Spleen (tissue), 7 donors: ENCODE measurements at regions not wholly inside any gene's neighbourhood (a gene's known extent, or its start where the extent isn't known, plus 50 kb on each side); places are given as distances from the start of the nearest gene placed in this dataset.

Experiments used
- POLR2AphosphoS5 ChIP-seq, 3 donors: sonication (generic); formaldehyde crosslinking; IDR thresholded peaks; one replicate each; pipeline ENCODE4 v1.5.1; 2017; ENCODE audit warnings: antibody characterized with exemption in 3 of 3
- TF ChIP-seq, protein P1 (sequence below), 11 experiments: fragments of 200-600 bp in 7 of 11; fragments of 450-650 bp in 4 of 11; sonication (generic) in 4 of 11; IDR thresholded peaks in 8 of 11; conservative IDR thresholded peaks in 3 of 11; 1 replicate in 7 of 11; 2 replicates in 4 of 11; pipeline versions ENCODE4 v1.4.0 to v1.8.0; 2016 to 2021; ENCODE audit warnings: antibody characterized with exemption in 11 of 11, inconsistent platforms in 4 of 11, mild to moderate bottlenecking in 1 of 11
- donor health status: DM: no; HTN: no; CAD: no; lungs with moderate emphysema.
- donor health status: DM: no; HTN: no; CAD: no.
- donor health status: DM: no; HTN: no; CAD: no.

DNA sequence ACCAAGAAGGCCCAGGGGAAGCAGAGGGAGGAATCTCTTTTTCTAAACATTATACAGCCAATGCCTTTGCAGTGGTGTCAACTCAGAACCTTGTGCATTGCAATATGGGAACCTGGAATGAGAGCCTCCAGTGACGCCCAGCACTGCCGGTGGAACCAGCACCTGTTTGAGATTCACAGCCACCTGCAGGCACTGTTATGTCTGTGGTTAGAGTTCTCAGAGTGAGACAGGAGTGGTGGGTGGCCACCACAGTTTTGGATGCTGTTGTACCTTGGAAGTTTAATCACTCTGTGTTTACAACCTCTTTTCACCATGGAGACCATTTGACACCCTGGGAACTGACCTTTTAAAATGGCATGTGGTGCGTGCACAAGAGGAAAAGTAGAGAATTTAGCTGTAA is 185.3 kb upstream of the KCNG1 start:
- no peak for TF ChIP-seq POLR2AphosphoS5 (IDR thresholded peaks at IDR 0.05)
- TF ChIP-seq, protein P1, sequence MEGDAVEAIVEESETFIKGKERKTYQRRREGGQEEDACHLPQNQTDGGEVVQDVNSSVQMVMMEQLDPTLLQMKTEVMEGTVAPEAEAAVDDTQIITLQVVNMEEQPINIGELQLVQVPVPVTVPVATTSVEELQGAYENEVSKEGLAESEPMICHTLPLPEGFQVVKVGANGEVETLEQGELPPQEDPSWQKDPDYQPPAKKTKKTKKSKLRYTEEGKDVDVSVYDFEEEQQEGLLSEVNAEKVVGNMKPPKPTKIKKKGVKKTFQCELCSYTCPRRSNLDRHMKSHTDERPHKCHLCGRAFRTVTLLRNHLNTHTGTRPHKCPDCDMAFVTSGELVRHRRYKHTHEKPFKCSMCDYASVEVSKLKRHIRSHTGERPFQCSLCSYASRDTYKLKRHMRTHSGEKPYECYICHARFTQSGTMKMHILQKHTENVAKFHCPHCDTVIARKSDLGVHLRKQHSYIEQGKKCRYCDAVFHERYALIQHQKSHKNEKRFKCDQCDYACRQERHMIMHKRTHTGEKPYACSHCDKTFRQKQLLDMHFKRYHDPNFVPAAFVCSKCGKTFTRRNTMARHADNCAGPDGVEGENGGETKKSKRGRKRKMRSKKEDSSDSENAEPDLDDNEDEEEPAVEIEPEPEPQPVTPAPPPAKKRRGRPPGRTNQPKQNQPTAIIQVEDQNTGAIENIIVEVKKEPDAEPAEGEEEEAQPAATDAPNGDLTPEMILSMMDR (IDR thresholded peaks at IDR 0.05 in 8 of 11, conservative IDR thresholded peaks at IDR 0.05 in 3 of 11), result no peak
